ENCODE measurements at regions not wholly inside any gene's neighbourhood (a gene's known extent, or its start where the extent isn't known, plus 50 kb on each side); places are given as distances from the start of the nearest gene placed in this dataset.

GRCh38 chr10:8722835-8723234 is 668.3 kb downstream of the GATA3 start:
- TF ChIP-seq, protein P1, sequence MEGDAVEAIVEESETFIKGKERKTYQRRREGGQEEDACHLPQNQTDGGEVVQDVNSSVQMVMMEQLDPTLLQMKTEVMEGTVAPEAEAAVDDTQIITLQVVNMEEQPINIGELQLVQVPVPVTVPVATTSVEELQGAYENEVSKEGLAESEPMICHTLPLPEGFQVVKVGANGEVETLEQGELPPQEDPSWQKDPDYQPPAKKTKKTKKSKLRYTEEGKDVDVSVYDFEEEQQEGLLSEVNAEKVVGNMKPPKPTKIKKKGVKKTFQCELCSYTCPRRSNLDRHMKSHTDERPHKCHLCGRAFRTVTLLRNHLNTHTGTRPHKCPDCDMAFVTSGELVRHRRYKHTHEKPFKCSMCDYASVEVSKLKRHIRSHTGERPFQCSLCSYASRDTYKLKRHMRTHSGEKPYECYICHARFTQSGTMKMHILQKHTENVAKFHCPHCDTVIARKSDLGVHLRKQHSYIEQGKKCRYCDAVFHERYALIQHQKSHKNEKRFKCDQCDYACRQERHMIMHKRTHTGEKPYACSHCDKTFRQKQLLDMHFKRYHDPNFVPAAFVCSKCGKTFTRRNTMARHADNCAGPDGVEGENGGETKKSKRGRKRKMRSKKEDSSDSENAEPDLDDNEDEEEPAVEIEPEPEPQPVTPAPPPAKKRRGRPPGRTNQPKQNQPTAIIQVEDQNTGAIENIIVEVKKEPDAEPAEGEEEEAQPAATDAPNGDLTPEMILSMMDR (IDR thresholded peaks at IDR 0.05; ENCODE audit: low read depth, low read length), result no peak
- no peak for DNase-seq (ENCODE audit: low read depth in 2 of 2)
- no peak overlapping the region for H3K4me3 ChIP-seq (replicated peaks in 1 of 2; ENCODE audit: low read depth in 2 of 2, low read length in 2 of 2)

DNA sequence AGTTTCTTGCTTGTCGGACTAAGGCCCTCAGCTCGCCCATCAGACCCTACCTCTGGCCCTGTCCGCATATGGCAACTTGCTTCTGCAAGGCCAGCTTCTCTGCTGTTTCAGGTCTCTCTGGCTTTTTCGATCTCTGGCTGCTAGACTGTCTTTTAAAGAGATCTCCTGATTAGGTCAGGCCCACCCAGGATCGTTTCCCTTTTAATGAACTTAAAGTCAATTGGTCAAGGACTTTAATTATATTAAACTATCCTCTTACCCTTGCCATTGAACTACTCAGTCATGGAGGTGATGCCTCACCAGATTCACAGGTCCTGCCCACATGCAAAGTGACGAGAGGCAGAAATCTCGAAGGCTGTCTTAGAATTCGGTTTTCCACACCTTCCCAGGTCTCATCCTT is 670.9 kb downstream of the GATA3 start:
- no peak for DNase-seq (ENCODE audit: low read depth in 2 of 2)
- no peak overlapping the region for H3K4me3 ChIP-seq (replicated peaks in 1 of 2; ENCODE audit: low read depth in 2 of 2, low read length in 2 of 2)
- TF ChIP-seq, protein P1 (IDR thresholded peaks at IDR 0.05; ENCODE audit: low read depth, low read length), result no peak

DNA sequence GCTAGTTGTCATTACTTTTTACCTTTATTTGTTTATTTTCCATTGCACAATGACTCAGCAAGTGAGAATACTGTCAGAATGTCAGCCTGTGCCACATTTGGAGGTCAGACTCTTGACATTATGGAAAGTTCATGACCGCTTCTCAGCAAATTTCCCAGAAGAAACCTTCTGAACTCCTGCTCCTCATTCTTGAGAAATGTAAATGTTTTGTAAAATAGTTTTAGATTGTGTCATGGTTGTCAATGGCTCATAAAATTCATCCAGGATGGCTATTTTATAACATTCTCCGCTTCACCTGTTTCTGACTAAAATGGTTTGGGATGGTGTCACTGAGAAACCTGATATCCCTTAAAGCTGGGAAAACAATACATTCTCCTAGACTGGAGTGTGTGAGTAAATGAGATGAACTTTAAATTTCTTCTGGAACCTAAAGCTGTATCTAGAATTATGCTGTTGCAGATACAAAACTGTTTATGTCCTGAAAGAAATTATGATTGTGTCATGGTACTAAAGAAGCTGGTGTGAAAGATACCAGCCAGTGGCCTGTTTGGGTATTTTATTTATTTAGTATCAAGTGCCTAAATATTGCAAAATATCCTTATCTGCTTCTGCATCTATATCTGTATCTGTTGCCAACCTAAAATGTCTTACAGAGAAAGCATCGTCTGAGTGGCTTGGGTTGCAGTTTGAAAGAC is 671.7 kb downstream of the GATA3 start:
- TF ChIP-seq, protein P1 (IDR thresholded peaks at IDR 0.05; ENCODE audit: low read depth, low read length), result no peak
- no peak overlapping the region for H3K4me3 ChIP-seq (replicated peaks in 1 of 2; ENCODE audit: low read depth in 2 of 2, low read length in 2 of 2)
- no peak for DNase-seq (ENCODE audit: low read depth in 2 of 2)

- TF ChIP-seq, protein P1 (IDR thresholded peaks at IDR 0.05; ENCODE audit: low read depth, low read length), result no peak
- DNase-seq (ENCODE audit: low read depth in 2 of 2), result no peak
- no peak overlapping the region for H3K4me3 ChIP-seq (replicated peaks in 1 of 2; ENCODE audit: low read depth in 2 of 2, low read length in 2 of 2)
These were observed 672.2 kb downstream of the GATA3 start for GRCh38 chr10:8726779-8727084.

GRCh38 chr10:8731121-8732095 is 676.9 kb downstream of the GATA3 start:
- TF ChIP-seq, protein P1 (IDR thresholded peaks at IDR 0.05; ENCODE audit: low read depth, low read length), result no peak
- no peak for DNase-seq (ENCODE audit: low read depth in 2 of 2)
- no peak overlapping the region for H3K4me3 ChIP-seq (replicated peaks in 1 of 2; ENCODE audit: low read depth in 2 of 2, low read length in 2 of 2)

DNA sequence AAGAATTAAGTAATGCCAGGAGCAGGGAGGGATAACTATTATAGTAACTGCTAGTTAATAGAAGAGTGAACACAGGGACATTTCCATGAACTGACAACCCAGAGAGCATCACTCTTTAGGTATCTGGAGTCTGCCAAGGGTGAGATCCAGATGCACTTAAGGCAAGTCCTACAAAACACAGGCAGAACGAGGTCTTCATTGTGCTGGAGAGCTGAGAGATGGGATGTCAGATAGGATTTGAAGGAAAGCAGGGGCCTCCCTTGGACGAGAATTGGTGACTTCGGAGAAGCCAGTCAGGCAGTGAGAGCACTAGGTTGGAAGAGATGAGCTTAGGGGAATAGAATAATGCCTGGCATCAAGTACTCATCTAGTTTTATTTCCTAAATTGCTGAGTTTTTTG is 684.5 kb downstream of the GATA3 start:
- DNase-seq (ENCODE audit: low read depth in 2 of 2), result no peak
- TF ChIP-seq, protein P1 (IDR thresholded peaks at IDR 0.05; ENCODE audit: low read depth, low read length), result no peak
- H3K4me3 ChIP-seq (replicated peaks in 1 of 2; ENCODE audit: low read depth in 2 of 2, low read length in 2 of 2), result no peak overlapping the region
